GM21825 (cell line): ENCODE measurements at regions not wholly inside any gene's neighbourhood (a gene's known extent, or its start where the extent isn't known, plus 50 kb on each side); places are given as distances from the start of the nearest gene placed in this dataset.

ENCODE experiments used
- ATAC-seq: cut with Tn5 transposase; IDR thresholded peaks from one replicate; pipeline ENCODE4 v1.9.1; 2021; ENCODE audit warnings: mild to moderate bottlenecking, moderate library complexity; ENCODE audit not compliant: unreplicated experiment

GRCh38 chr20:16220826-16221225, 352.4 kb downstream of the KIF16B start:
- no peak for ATAC-seq

GRCh38 chr20:16219182-16219581, 354.1 kb downstream of the KIF16B start:
- no peak for ATAC-seq

- no peak for ATAC-seq
Measured at GRCh38 chr20:16216914-16217230, 356.4 kb downstream of the KIF16B start.

- no peak for ATAC-seq
Measured at GRCh38 chr20:16216227-16216913, 356.9 kb downstream of the KIF16B start.

- no peak for ATAC-seq
Measured at GRCh38 chr20:16215041-16215440, 358.2 kb downstream of the KIF16B start.

- no peak for ATAC-seq
Measured at GRCh38 chr20:16212790-16213189, 360.5 kb downstream of the KIF16B start.

- no peak for ATAC-seq
Measured at GRCh38 chr20:16209951-16210361, 363.3 kb downstream of the KIF16B start.

- no peak for ATAC-seq
Measured at GRCh38 chr20:16209357-16209756, 363.9 kb downstream of the KIF16B start.

GRCh38 chr20:16208443-16208842, 364.8 kb downstream of the KIF16B start:
- no peak for ATAC-seq

GRCh38 chr20:16206817-16207216, 366.4 kb downstream of the KIF16B start:
- ATAC-seq, result no peak

- ATAC-seq, result no peak
Measured at GRCh38 chr20:16205507-16205906, 367.7 kb downstream of the KIF16B start.

GRCh38 chr20:16203096-16203495, 370.2 kb downstream of the KIF16B start:
- no peak for ATAC-seq

GRCh38 chr20:16201191-16201590, 372.1 kb downstream of the KIF16B start:
- no peak for ATAC-seq

- ATAC-seq, result no peak
Measured at GRCh38 chr20:16197696-16198095, 375.6 kb downstream of the KIF16B start.

GRCh38 chr20:16195671-16196070, 377.6 kb downstream of the KIF16B start:
- ATAC-seq, result no peak

- ATAC-seq, result no peak
Measured at GRCh38 chr20:16194617-16195360, 378.5 kb downstream of the KIF16B start.

GRCh38 chr20:16191496-16191895, 381.8 kb downstream of the KIF16B start:
- ATAC-seq, result no peak

- ATAC-seq, result no peak
Measured at GRCh38 chr20:16189371-16189770, 383.9 kb downstream of the KIF16B start.

GRCh38 chr20:16187956-16188616, 385.2 kb downstream of the KIF16B start:
- no peak for ATAC-seq

GRCh38 chr20:16179919-16180318, 393.3 kb downstream of the KIF16B start:
- ATAC-seq, result no peak

GRCh38 chr20:16179371-16179770, 393.9 kb downstream of the KIF16B start:
- no peak for ATAC-seq

GRCh38 chr20:16178546-16179135, 394.6 kb downstream of the KIF16B start:
- ATAC-seq, result no peak
